IMR-90 (cell line): ENCODE measurements at regions not wholly inside any gene's neighbourhood (a gene's known extent, or its start where the extent isn't known, plus 50 kb on each side); places are given as distances from the start of the nearest gene placed in this dataset.

ENCODE experiments used
- ATAC-seq: fragments of 200-7000 bp; cut with Tn5 transposase; 2 replicates; pipeline ENCODE4 v1.9.1; 2020; ENCODE audit warnings: low read depth, mild to moderate bottlenecking, moderate library complexity
- BruUV-seq: library from RNA; stranded (reverse); fragments of 400-500 nt; replicated peaks from 2 replicates; lab custom pipeline; 2021; lab: Mats Ljungman, UMichigan
- CTCF ChIA-PET: fragments of 300-600 bp; formaldehyde crosslinking; extraction: SDS; loops from one replicate; lab custom pipeline; 2021; ENCODE audit warnings: antibody characterized with exemption; lab: Yijun Ruan, JAX
- POLR2A ChIA-PET: fragments of 300-600 bp; sonication (Branson Sonifier 250); formaldehyde crosslinking; loops from one replicate; lab custom pipeline; 2022; ENCODE audit warnings: antibody characterized with exemption; ENCODE audit not compliant: unreplicated experiment; lab: Charles Lee
- DNase-seq: peaks from one replicate; pipeline ENCODE4 v3.0.0; 2013
- H2AFZ ChIP-seq: replicated peaks from 2 replicates; pipeline ENCODE3; 2013; ENCODE audit warnings: low read length, mild to moderate bottlenecking; ENCODE audit not compliant: poor library complexity
- H2AK5ac ChIP-seq: 2 replicates; pipeline ENCODE4 v1.6.1; 2013; ENCODE audit warnings: low read depth, low read length, inconsistent platforms
- H2AK9ac ChIP-seq: replicated peaks from 2 replicates; pipeline ENCODE3; 2013; ENCODE audit warnings: mild to moderate bottlenecking, low read depth, low read length, moderate library complexity; ENCODE audit not compliant: poor library complexity
- H2BK120ac ChIP-seq: 2 replicates; pipeline ENCODE4 v1.6.1; 2013; ENCODE audit warnings: low read depth, low read length, inconsistent platforms
- H2BK15ac ChIP-seq: 3 replicates; pipeline ENCODE4 v1.6.1; 2013; ENCODE audit warnings: low read depth, low read length, inconsistent platforms
- H2BK20ac ChIP-seq: 2 replicates; pipeline ENCODE4 v1.6.1; 2013; ENCODE audit warnings: low read depth, mild to moderate bottlenecking, inconsistent platforms, low read length, moderate library complexity
- H2BK5ac ChIP-seq: 2 replicates; pipeline ENCODE4 v1.6.1; 2013; ENCODE audit warnings: mild to moderate bottlenecking, low read depth, low read length, inconsistent platforms; ENCODE audit not compliant: poor library complexity, severe bottlenecking
- H3K14ac ChIP-seq: replicated peaks from 2 replicates; pipeline ENCODE4 v1.6.1; 2013; ENCODE audit warnings: low read depth, low read length, inconsistent platforms
- H3K18ac ChIP-seq: 2 replicates; pipeline ENCODE4 v1.6.1; 2013; ENCODE audit warnings: low read depth, low read length, control low read depth
- H3K23ac ChIP-seq: 2 replicates; pipeline ENCODE4 v1.6.1; 2013; ENCODE audit warnings: low read depth, low read length, inconsistent platforms
- H3K27ac ChIP-seq: 2 replicates; pipeline ENCODE4 v1.5.1; 2013; ENCODE audit warnings: mild to moderate bottlenecking, control low read depth, low read length; ENCODE audit not compliant: insufficient read depth
- H3K27me3 ChIP-seq: 2 replicates; pipeline ENCODE4 v1.6.1; 2013; ENCODE audit warnings: low read length; ENCODE audit not compliant: control insufficient read depth, insufficient read depth
- H3K36me3 ChIP-seq: 2 replicates; pipeline ENCODE4 v1.6.1; 2013; ENCODE audit warnings: low read length, mixed read lengths; ENCODE audit not compliant: control insufficient read depth, insufficient read depth
- H3K4ac ChIP-seq: 2 replicates; pipeline ENCODE4 v1.6.1; 2013; ENCODE audit warnings: low read depth, low read length, inconsistent platforms
- H3K4me1 ChIP-seq: 2 replicates; pipeline ENCODE4 v1.6.1; 2013; ENCODE audit warnings: low read length, mixed read lengths; ENCODE audit not compliant: control insufficient read depth, insufficient read depth
- H3K4me2 ChIP-seq: 2 replicates; pipeline ENCODE4 v1.6.1; 2013; ENCODE audit warnings: low read depth, mild to moderate bottlenecking, control low read depth, low read length, moderate library complexity
- H3K4me3 ChIP-seq: 2 replicates; pipeline ENCODE4 v1.5.1; 2013; ENCODE audit warnings: low read depth, mild to moderate bottlenecking, control low read depth, low read length, moderate library complexity; ENCODE audit not compliant: insufficient read depth
- H3K56ac ChIP-seq: 2 replicates; pipeline ENCODE4 v1.6.1; 2013; ENCODE audit warnings: low read length, inconsistent platforms; ENCODE audit not compliant: insufficient read depth; ENCODE audit errors: extremely low read depth
- H3K79me1 ChIP-seq, 2 experiments: 2 replicates each; pipeline ENCODE4 v1.6.1; 2013; ENCODE audit warnings: low read length in 2 of 2, inconsistent platforms in 1 of 2, low read depth in 1 of 2
- H3K9ac ChIP-seq: 2 replicates; pipeline ENCODE4 v1.6.1; 2013; ENCODE audit warnings: low read depth, low read length, control low read depth
- H3K9me1 ChIP-seq: 2 replicates; pipeline ENCODE4 v1.6.1; 2013; ENCODE audit warnings: low read length, inconsistent platforms; ENCODE audit not compliant: insufficient read depth
- H3K9me3 ChIP-seq: 2 replicates; pipeline ENCODE4 v1.6.1; 2013; ENCODE audit warnings: low read length; ENCODE audit not compliant: control insufficient read depth, insufficient read depth
- H4K20me1 ChIP-seq: 2 replicates; pipeline ENCODE4 v1.6.1; 2013; ENCODE audit warnings: low read length, inconsistent platforms; ENCODE audit not compliant: insufficient read depth
- H4K5ac ChIP-seq: 2 replicates; pipeline ENCODE4 v1.6.1; 2013; ENCODE audit warnings: mild to moderate bottlenecking, low read depth, low read length, control low read depth
- H4K8ac ChIP-seq, 2 experiments: 2 replicates each; pipeline ENCODE4 v1.6.1; 2013; ENCODE audit warnings: low read depth in 2 of 2, low read length in 2 of 2, control low read depth in 1 of 2, inconsistent platforms in 1 of 2
- H4K91ac ChIP-seq: 2 replicates; pipeline ENCODE4 v1.6.1; 2013; ENCODE audit warnings: low read depth, low read length, inconsistent platforms; ENCODE audit not compliant: insufficient read depth
- FOS ChIP-seq: fragments of 150-350 bp; IDR thresholded peaks from 2 replicates; pipeline ENCODE4 v1.6.1; 2016; ENCODE audit warnings: low read depth, low read length
- MAFK ChIP-seq: IDR thresholded peaks from 2 replicates; pipeline ENCODE4 v1.6.1; 2012; ENCODE audit warnings: low read depth, low read length, improper control_type of control experiment
- MAZ ChIP-seq: IDR thresholded peaks from 2 replicates; pipeline ENCODE4 v1.6.1; 2012; ENCODE audit warnings: low read depth, mild to moderate bottlenecking, low read length, improper control_type of control experiment, moderate library complexity, borderline replicate concordance
- MXI1 ChIP-seq: IDR thresholded peaks from 2 replicates; pipeline ENCODE4 v1.6.1; 2012; ENCODE audit warnings: low read depth, mild to moderate bottlenecking, low read length, moderate library complexity, borderline replicate concordance
- POLR2A ChIP-seq: IDR thresholded peaks from 2 replicates; pipeline ENCODE4 v1.6.1; 2012; ENCODE audit warnings: mild to moderate bottlenecking, low read depth, low read length
- RAD21 ChIP-seq: IDR thresholded peaks from 2 replicates; pipeline ENCODE4 v1.6.1; 2012; ENCODE audit warnings: low read length, improper control_type of control experiment
- RCOR1 ChIP-seq: IDR thresholded peaks from 2 replicates; pipeline ENCODE4 v1.6.1; 2012; ENCODE audit warnings: mild to moderate bottlenecking, low read length, improper control_type of control experiment; ENCODE audit not compliant: insufficient replicate concordance
- RFX5 ChIP-seq: IDR thresholded peaks from 2 replicates; pipeline ENCODE4 v1.8.0; 2012; ENCODE audit warnings: low read depth, mild to moderate bottlenecking, low read length, moderate library complexity
- SMC3 ChIP-seq: fragments of 150-350 bp; IDR thresholded peaks from 2 replicates; pipeline ENCODE4 v1.6.1; 2016; ENCODE audit warnings: low read depth, mild to moderate bottlenecking, antibody characterized with exemption, low read length, moderate library complexity
- WGBS, 2 experiments: methylation state at CpG; one replicate each; pipeline versions ENCODE4 v1.1.5 to v1.1.7; 2013; ENCODE audit warnings: missing lambda C conversion rate in 2 of 2; ENCODE audit not compliant: insufficient read length in 1 of 2; ENCODE audit errors: extremely low coverage in 2 of 2; 5-methylcytosine and 5-hydroxymethylcytosine counted together
- dilution Hi-C: fragments of 300-500 bp; cut with HindIII; formaldehyde crosslinking; loops from one replicate; pipeline ENCODE4 v1.14.3; 2018; ENCODE audit warnings: low sequenced_read_pairs; ENCODE audit not compliant: unreplicated experiment
- in situ Hi-C: fragments of 300-500 bp; cut with MboI; formaldehyde crosslinking; loops from 3 replicates; pipeline ENCODE4 v1.14.3; 2019; ENCODE audit warnings: low sequenced_read_pairs, inconsistent platforms, mixed read lengths
- intact Hi-C: fragments of 100-400 bp; cut with micrococcal nuclease; formaldehyde crosslinking; loops from 2 replicates; pipeline ENCODE4 v1.10.0; 2022
- TF ChIP-seq, protein P1 (sequence below): fragments of 150-350 bp; IDR thresholded peaks from 2 replicates; pipeline ENCODE4 v1.6.1; 2017; ENCODE audit warnings: mild to moderate bottlenecking, antibody characterized with exemption, low read length, low read depth
- TF ChIP-seq, protein P2 (sequence below): fragments of 150-350 bp; IDR thresholded peaks from 2 replicates; pipeline ENCODE4 v1.6.1; 2016; ENCODE audit warnings: low read depth, mild to moderate bottlenecking, low read length, moderate library complexity, borderline replicate concordance
- TF ChIP-seq, protein P3 (sequence below): conservative IDR thresholded peaks from 2 replicates; pipeline ENCODE4 v1.5.1; 2012; ENCODE audit warnings: mild to moderate bottlenecking, low read depth, low read length, improper control_type of control experiment

DNA sequence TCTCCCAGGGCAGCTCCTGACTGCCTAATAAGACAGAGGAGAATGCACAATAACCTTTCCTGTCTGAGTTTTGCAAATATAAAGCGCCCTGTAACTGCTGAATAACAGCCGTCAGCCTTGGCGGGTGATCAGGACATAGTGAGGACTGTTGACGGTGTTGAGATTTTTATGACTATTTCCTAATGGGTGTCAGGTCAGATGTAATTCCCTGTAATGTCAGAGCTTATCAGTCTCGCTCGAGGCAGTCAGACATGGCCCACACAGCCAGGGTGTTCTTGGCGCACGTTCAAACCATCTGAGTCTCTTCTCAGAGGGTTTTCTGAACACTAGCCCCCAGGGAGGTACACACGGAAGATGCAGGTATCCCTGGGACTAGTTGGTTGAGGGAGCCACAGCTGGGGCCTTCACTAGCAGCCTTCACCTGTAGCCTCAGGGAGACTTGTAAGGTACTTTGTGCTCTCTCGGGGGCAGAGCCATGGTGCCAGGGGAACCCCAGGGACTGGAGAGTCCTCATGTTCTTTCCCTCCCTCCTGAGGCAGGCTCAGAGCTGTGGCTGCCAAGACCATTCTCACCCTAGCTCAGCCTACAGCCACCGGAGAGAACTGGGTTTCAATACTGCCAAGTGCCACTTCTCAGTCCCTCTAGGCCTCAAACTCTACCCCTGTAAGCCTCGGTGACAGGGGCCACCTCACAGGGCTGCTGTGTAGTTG, 213.1 kb downstream of the UQCRFS1 start:
- H3K27me3 ChIP-seq: no peaks in the 10 kb centered on the region; the same call in 1 of the 2 replicates
- no peak overlapping the region for H2AFZ ChIP-seq
- no peak overlapping the region for H2AK9ac ChIP-seq
- CTCF ChIA-PET: no interaction called here
- H3K9me3 ChIP-seq: no peaks in the 10 kb centered on the region; the same call in 1 of the 2 replicates
- WGBS, 2 experiments: no CpG with 5 or more reads among the region's 12 CpGs
- no peak overlapping the region for H2AK5ac ChIP-seq
- no peak overlapping the region for H2BK20ac ChIP-seq
- H3K23ac ChIP-seq: no peak overlapping the region
- H3K4me1 ChIP-seq: no peaks in the 10 kb centered on the region
- no peaks in the 10 kb centered on the region for H3K9me1 ChIP-seq
- H3K79me1 ChIP-seq: no peaks in the 10 kb centered on the region
- no peak overlapping the region for H3K4me2 ChIP-seq
- H3K18ac ChIP-seq: no peak overlapping the region
- TF ChIP-seq, protein P1, sequence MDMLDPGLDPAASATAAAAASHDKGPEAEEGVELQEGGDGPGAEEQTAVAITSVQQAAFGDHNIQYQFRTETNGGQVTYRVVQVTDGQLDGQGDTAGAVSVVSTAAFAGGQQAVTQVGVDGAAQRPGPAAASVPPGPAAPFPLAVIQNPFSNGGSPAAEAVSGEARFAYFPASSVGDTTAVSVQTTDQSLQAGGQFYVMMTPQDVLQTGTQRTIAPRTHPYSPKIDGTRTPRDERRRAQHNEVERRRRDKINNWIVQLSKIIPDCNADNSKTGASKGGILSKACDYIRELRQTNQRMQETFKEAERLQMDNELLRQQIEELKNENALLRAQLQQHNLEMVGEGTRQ: no peak
- TF ChIP-seq MXI1 (no peak), MAFK (no peak), RCOR1 (no peak), FOS (no peak), RFX5 (no peak), POLR2A (no peak), SMC3 (no peak), MAZ (no peak), RAD21 (no peak)
- TF ChIP-seq, protein P2, sequence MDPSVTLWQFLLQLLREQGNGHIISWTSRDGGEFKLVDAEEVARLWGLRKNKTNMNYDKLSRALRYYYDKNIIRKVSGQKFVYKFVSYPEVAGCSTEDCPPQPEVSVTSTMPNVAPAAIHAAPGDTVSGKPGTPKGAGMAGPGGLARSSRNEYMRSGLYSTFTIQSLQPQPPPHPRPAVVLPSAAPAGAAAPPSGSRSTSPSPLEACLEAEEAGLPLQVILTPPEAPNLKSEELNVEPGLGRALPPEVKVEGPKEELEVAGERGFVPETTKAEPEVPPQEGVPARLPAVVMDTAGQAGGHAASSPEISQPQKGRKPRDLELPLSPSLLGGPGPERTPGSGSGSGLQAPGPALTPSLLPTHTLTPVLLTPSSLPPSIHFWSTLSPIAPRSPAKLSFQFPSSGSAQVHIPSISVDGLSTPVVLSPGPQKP: no peak
- TF ChIP-seq, protein P3, sequence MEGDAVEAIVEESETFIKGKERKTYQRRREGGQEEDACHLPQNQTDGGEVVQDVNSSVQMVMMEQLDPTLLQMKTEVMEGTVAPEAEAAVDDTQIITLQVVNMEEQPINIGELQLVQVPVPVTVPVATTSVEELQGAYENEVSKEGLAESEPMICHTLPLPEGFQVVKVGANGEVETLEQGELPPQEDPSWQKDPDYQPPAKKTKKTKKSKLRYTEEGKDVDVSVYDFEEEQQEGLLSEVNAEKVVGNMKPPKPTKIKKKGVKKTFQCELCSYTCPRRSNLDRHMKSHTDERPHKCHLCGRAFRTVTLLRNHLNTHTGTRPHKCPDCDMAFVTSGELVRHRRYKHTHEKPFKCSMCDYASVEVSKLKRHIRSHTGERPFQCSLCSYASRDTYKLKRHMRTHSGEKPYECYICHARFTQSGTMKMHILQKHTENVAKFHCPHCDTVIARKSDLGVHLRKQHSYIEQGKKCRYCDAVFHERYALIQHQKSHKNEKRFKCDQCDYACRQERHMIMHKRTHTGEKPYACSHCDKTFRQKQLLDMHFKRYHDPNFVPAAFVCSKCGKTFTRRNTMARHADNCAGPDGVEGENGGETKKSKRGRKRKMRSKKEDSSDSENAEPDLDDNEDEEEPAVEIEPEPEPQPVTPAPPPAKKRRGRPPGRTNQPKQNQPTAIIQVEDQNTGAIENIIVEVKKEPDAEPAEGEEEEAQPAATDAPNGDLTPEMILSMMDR: no peak
- H2BK15ac ChIP-seq: no peak overlapping the region
- H3K27ac ChIP-seq: no peak overlapping the region
- H4K91ac ChIP-seq: no peak overlapping the region
- no peak overlapping the region for H3K9ac ChIP-seq
- H3K56ac ChIP-seq: no peak overlapping the region
- no peak overlapping the region for H4K5ac ChIP-seq
- no peak overlapping the region for H2BK5ac ChIP-seq
- no peaks in the 10 kb centered on the region for H3K36me3 ChIP-seq
- POLR2A ChIA-PET: no interaction called here
- dilution Hi-C loops: no loop called here
- H4K8ac ChIP-seq: no peak overlapping the region
- H3K4ac ChIP-seq: no peak overlapping the region
- DNase-seq (no peak), ATAC-seq (no peak)
- no TSS peak for BruUV-seq
- H2BK120ac ChIP-seq: no peak overlapping the region
- no peaks in the 10 kb centered on the region for H4K20me1 ChIP-seq
- no peak overlapping the region for H3K4me3 ChIP-seq
- H3K14ac ChIP-seq: no peak overlapping the region
- in situ Hi-C loops: loop anchor here (25.0 kb wide), 1 partner anchor 263 kb away; no protein-coding TSS in a partner anchor
- intact Hi-C loops: no loop called here
